ENCODE measurements at regions not wholly inside any gene's neighbourhood (a gene's known extent, or its start where the extent isn't known, plus 50 kb on each side); places are given as distances from the start of the nearest gene placed in this dataset.

DNA sequence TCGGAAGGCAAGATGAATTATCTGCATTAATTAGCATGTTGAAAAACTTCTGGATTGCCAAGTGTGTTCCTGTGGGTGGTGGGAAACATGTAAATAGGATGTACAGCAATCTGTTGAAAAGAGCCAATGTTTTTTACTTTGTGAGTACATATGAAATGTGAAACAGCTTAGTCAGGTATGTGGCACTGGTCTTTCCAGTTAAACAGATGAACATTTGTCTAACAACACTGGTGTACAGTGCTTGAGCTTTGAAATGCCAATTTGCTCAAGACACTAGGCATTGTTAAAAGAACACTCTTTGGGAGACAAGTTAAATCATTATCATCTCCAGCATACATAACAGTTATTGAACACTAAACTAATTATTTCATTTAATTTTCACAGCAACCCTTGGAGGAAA is 107.3 kb upstream of the SLC24A2 start:
- TF ChIP-seq, protein P1, sequence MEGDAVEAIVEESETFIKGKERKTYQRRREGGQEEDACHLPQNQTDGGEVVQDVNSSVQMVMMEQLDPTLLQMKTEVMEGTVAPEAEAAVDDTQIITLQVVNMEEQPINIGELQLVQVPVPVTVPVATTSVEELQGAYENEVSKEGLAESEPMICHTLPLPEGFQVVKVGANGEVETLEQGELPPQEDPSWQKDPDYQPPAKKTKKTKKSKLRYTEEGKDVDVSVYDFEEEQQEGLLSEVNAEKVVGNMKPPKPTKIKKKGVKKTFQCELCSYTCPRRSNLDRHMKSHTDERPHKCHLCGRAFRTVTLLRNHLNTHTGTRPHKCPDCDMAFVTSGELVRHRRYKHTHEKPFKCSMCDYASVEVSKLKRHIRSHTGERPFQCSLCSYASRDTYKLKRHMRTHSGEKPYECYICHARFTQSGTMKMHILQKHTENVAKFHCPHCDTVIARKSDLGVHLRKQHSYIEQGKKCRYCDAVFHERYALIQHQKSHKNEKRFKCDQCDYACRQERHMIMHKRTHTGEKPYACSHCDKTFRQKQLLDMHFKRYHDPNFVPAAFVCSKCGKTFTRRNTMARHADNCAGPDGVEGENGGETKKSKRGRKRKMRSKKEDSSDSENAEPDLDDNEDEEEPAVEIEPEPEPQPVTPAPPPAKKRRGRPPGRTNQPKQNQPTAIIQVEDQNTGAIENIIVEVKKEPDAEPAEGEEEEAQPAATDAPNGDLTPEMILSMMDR (IDR thresholded peaks at IDR 0.05 in 4 of 5, conservative IDR thresholded peaks at IDR 0.05 in 1 of 5), result no peak
- TF ChIP-seq POLR2A (IDR thresholded peaks at IDR 0.05), result no peak
